Brain microvascular endothelial cell (primary cell): ENCODE measurements at regions not wholly inside any gene's neighbourhood (a gene's known extent, or its start where the extent isn't known, plus 50 kb on each side); places are given as distances from the start of the nearest gene placed in this dataset.
A peak's percentile ranks its signal among the peaks of the same experiment; 100 is the strongest.

Experiments
- DNase-seq: peaks from one replicate; pipeline ENCODE4 v3.0.0-alpha.2; 2020
- H3K27ac ChIP-seq: fragments of 250-450 bp; sonication (Bioruptor Pico); 2 replicates; pipeline ENCODE4 v1.5.1; 2020; ENCODE audit warnings: mild to moderate bottlenecking, moderate library complexity
- H3K27me3 ChIP-seq: fragments of 250-450 bp; sonication (Bioruptor Pico); replicated peaks from 2 replicates; pipeline ENCODE4 v1.5.1; 2020; ENCODE audit warnings: mild to moderate bottlenecking
- H3K36me3 ChIP-seq: fragments of 250-450 bp; sonication (Bioruptor Pico); replicated peaks from 2 replicates; pipeline ENCODE4 v1.5.1; 2020; ENCODE audit warnings: mild to moderate bottlenecking
- H3K4me3 ChIP-seq: 2 replicates; pipeline ENCODE4 v1.5.1; 2011; ENCODE audit warnings: low read depth, mild to moderate bottlenecking, control low read depth, low read length, moderate library complexity
- CTCF ChIP-seq: IDR thresholded peaks from 2 replicates; pipeline ENCODE4 v1.5.1; 2011; ENCODE audit warnings: low read depth, mild to moderate bottlenecking, moderate library complexity, low read length, control low read depth, inconsistent platforms; ENCODE audit errors: missing control alignments
- in situ Hi-C: cut with HindIII; loops from 2 replicates; pipeline ENCODE4 v1.10.0; 2017; ENCODE audit warnings: low sequenced_read_pairs, low pct_ligation_motif_present

GRCh38 chr6:165854863-165855593, 192.0 kb upstream of the PDE10A start:
- H3K27me3 ChIP-seq: peaks cover 22% of the 10 kb centered on the region
- in situ Hi-C loops: no loop called here
- TF ChIP-seq CTCF: no peak

GRCh38 chr6:165854061-165854862, 191.2 kb upstream of the PDE10A start:
- in situ Hi-C loops: no loop called here
- Histone ChIP-seq H3K36me3 (no peaks in the 10 kb centered on the region), H3K4me3 (no peak overlapping the region), H3K27me3 (peaks cover 22% of the 10 kb centered on the region), H3K27ac (no peak overlapping the region)
- no peak for DNase-seq
- no peak for TF ChIP-seq CTCF

More at GRCh38 chr6:165854863-165855593, 192.0 kb upstream of the PDE10A start:
- Histone ChIP-seq H3K36me3 (no peaks in the 10 kb centered on the region), H3K27ac (no peak overlapping the region), H3K4me3 (no peak overlapping the region)
- DNase-seq: no peak

GRCh38 chr6:165852676-165853075, 189.6 kb upstream of the PDE10A start:
- in situ Hi-C loops: no loop called here
- Histone ChIP-seq H3K4me3 (no peak overlapping the region), H3K36me3 (no peaks in the 10 kb centered on the region), H3K27me3 (peaks cover 22% of the 10 kb centered on the region), H3K27ac (no peak overlapping the region)
- DNase-seq: no peak
- TF ChIP-seq CTCF: no peak

- DNase-seq: peak; percentile 64
- H3K27me3 ChIP-seq: peaks cover 17% of the 10 kb centered on the region
- H3K4me3 ChIP-seq: no peak overlapping the region
- in situ Hi-C loops: no loop called here
- no peak overlapping the region for H3K27ac ChIP-seq
- TF ChIP-seq CTCF: peak; percentile 100
- H3K36me3 ChIP-seq: no peaks in the 10 kb centered on the region
Observed at GRCh38 chr6:165850434-165851019, 187.5 kb upstream of the PDE10A start.

- peaks cover 16% of the 10 kb centered on the region for H3K27me3 ChIP-seq
- no peaks in the 10 kb centered on the region for H3K36me3 ChIP-seq
- DNase-seq: no peak
- no peak overlapping the region for H3K27ac ChIP-seq
- in situ Hi-C loops: no loop called here
- no peak overlapping the region for H3K4me3 ChIP-seq
- TF ChIP-seq CTCF: no peak
Observed at GRCh38 chr6:165849534-165850430, 186.7 kb upstream of the PDE10A start.
